Lung (tissue), 11 donors: ENCODE measurements at regions not wholly inside any gene's neighbourhood (a gene's known extent, or its start where the extent isn't known, plus 50 kb on each side); places are given as distances from the start of the nearest gene placed in this dataset.
"Not testable (repeated sequence)": the region's sequence is repeated elsewhere in the genome, so short reads cannot be mapped to it uniquely, and the experiment has no call there.

Source experiments
- ATAC-seq: fragments of 200-7000 bp; cut with Tn5 transposase; one replicate; pipeline ENCODE4 v1.9.1; 2020; ENCODE audit warnings: moderate number of reproducible peaks; ENCODE audit not compliant: insufficient read depth, low FRiP score
- DNase-seq, 3 donors: peaks; one replicate each; pipeline ENCODE4 v3.0.0-alpha.2; 2013 to 2017
- H3K27ac ChIP-seq, 2 donors: one replicate each; pipeline ENCODE4 v1.5.1; 2013; ENCODE audit warnings: mild to moderate bottlenecking in 2 of 2, moderate library complexity in 2 of 2, control low read depth in 1 of 2, inconsistent platforms in 1 of 2, low read depth in 1 of 2, low read length in 1 of 2
- H3K27me3 ChIP-seq, 3 donors: one replicate each; pipeline ENCODE4 v1.5.1; 2013; ENCODE audit warnings: low read length in 2 of 3; ENCODE audit not compliant: control insufficient read depth in 3 of 3, insufficient read depth in 3 of 3
- H3K36me3 ChIP-seq, 4 donors: one replicate each; pipeline ENCODE4 v1.5.1; 2013; ENCODE audit warnings: low read length in 4 of 4, mild to moderate bottlenecking in 1 of 4, moderate library complexity in 1 of 4; ENCODE audit not compliant: control insufficient read depth in 4 of 4, insufficient read depth in 4 of 4
- H3K4me1 ChIP-seq, 5 donors: one replicate each; pipeline ENCODE4 v1.5.1; 2013; ENCODE audit warnings: low read length in 5 of 5, mild to moderate bottlenecking in 2 of 5, moderate library complexity in 1 of 5; ENCODE audit not compliant: control insufficient read depth in 5 of 5, insufficient read depth in 5 of 5
- H3K4me3 ChIP-seq: one replicate; pipeline ENCODE4 v1.5.1; 2013; ENCODE audit warnings: mild to moderate bottlenecking, control low read depth, moderate library complexity
- H3K9ac ChIP-seq, 2 donors: one replicate each; pipeline ENCODE4 v1.5.1; 2013; ENCODE audit warnings: low read length in 2 of 2, control low read depth in 1 of 2; ENCODE audit not compliant: insufficient read depth in 1 of 2
- H3K9me3 ChIP-seq, 4 donors: one replicate each; pipeline ENCODE4 v1.5.1; 2013; ENCODE audit warnings: low read length in 3 of 4, mild to moderate bottlenecking in 1 of 4, moderate library complexity in 1 of 4; ENCODE audit not compliant: control insufficient read depth in 4 of 4, insufficient read depth in 3 of 4
- CTCF ChIP-seq: IDR thresholded peaks from 2 replicates; pipeline ENCODE4 v1.5.1; 2012; ENCODE audit warnings: mild to moderate bottlenecking; ENCODE audit errors: control extremely low read depth, extremely low read depth
- WGBS, 2 donors: extraction: QIAGEN DNeasy Blood & Tissue Kit; methylation state at CpG; one replicate each; pipeline ENCODE4 v1.1.7; 2013; 5-methylcytosine and 5-hydroxymethylcytosine counted together
- donor health status: control.
- donor health status: control.
- donor health status: Bipolar disorder and iron deficiency.
- donor health status: healthy.
- donor health status: DM: yes; HTN: yes; CAD: no.

GRCh38 chr4:134122903-134123302 lies 78.7 kb downstream of the PABPC4L start:
- no peaks in the 10 kb centered on the region for H3K36me3 ChIP-seq
- H3K4me3 ChIP-seq, result no peak overlapping the region
- H3K27ac ChIP-seq, result no peak overlapping the region
- no peak for ATAC-seq
- no peak for DNase-seq
- WGBS, 2 donors, result 83 to 86% methylated on average over 1 of the region's 1 CpG
- no peak for TF ChIP-seq CTCF
- no peaks in the 10 kb centered on the region for H3K4me1 ChIP-seq
- H3K9me3 ChIP-seq, result no peaks in the 10 kb centered on the region
- H3K9ac ChIP-seq, result no peak overlapping the region
- no peaks in the 10 kb centered on the region for H3K27me3 ChIP-seq

- no peak for DNase-seq
- H3K4me3 ChIP-seq, result no peak overlapping the region
- no peak for TF ChIP-seq CTCF
- ATAC-seq, result no peak
- WGBS, 2 donors, result 74 to 88% methylated on average over 2 of the region's 2 CpGs
- H3K27ac ChIP-seq, result no peak overlapping the region
- no peaks in the 10 kb centered on the region for H3K9me3 ChIP-seq
- no peaks in the 10 kb centered on the region for H3K27me3 ChIP-seq
- H3K36me3 ChIP-seq, result no peaks in the 10 kb centered on the region
- no peak overlapping the region for H3K9ac ChIP-seq
- no peaks in the 10 kb centered on the region for H3K4me1 ChIP-seq
Observed at GRCh38 chr4:134117392-134118183, 84.0 kb downstream of the PABPC4L start.

GRCh38 chr4:134089885-134090284 lies 111.7 kb downstream of the PABPC4L start:
- WGBS, 2 donors, result 66 to 77% methylated on average over 3 of the region's 3 CpGs
- no peaks in the 10 kb centered on the region for H3K27me3 ChIP-seq
- ATAC-seq (no peak), DNase-seq (no peak)
- no peaks in the 10 kb centered on the region for H3K36me3 ChIP-seq
- H3K4me3 ChIP-seq, result no peak overlapping the region
- no peaks in the 10 kb centered on the region for H3K9me3 ChIP-seq
- H3K27ac ChIP-seq, result no peak overlapping the region
- no peak overlapping the region for H3K9ac ChIP-seq
- no peaks in the 10 kb centered on the region for H3K4me1 ChIP-seq
- TF ChIP-seq CTCF, result no peak

- Histone ChIP-seq H3K4me1 (no peaks in the 10 kb centered on the region), H3K9me3 (no peaks in the 10 kb centered on the region), H3K4me3 (no peak overlapping the region), H3K27ac (no peak overlapping the region), H3K36me3 (no peaks in the 10 kb centered on the region), H3K27me3 (no peaks in the 10 kb centered on the region), H3K9ac (no peak overlapping the region)
- ATAC-seq (no peak), DNase-seq (no peak)
- WGBS, 2 donors, result 79 to 86% methylated on average over 2 of the region's 2 CpGs
- no peak for TF ChIP-seq CTCF
Observed at GRCh38 chr4:134085496-134085895, 116.1 kb downstream of the PABPC4L start.

- not testable (repeated sequence) for H3K27me3 ChIP-seq, H3K36me3 ChIP-seq, H3K4me1 ChIP-seq, H3K9ac ChIP-seq, H3K27ac ChIP-seq, H3K9me3 ChIP-seq, ATAC-seq, DNase-seq, H3K4me3 ChIP-seq
- 94 to 96% methylated on average over 15 of the region's 15 CpGs for WGBS, 2 donors
Observed at GRCh38 chr4:134079085-134079484, 122.5 kb downstream of the PABPC4L start.
